ENCODE measurements at regions not wholly inside any gene's neighbourhood (a gene's known extent, or its start where the extent isn't known, plus 50 kb on each side); places are given as distances from the start of the nearest gene placed in this dataset.

DNA sequence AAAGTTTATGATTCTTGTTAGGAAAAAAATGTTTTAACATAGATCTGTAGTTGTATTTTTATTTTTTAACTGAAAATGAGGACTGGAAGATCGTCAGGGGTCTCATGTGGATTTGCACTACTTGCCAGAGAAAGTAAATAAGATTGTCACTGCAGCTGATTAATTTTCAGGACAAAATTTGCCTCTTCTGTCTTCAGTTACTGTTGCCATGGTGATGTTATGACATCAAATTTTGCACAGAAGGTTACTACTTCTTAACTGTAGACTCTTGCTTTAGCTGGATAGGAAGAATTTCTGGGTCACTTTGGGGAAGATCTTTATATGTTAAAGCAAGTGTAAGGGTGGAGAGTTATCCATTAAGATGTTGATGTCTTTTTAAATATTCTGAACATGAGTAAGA is 82.2 kb upstream of the WDR72 start:
- H3K9me3 ChIP-seq, result no peaks in the 10 kb centered on the region
- no peak overlapping the region for H3K4me3 ChIP-seq
- no peaks in the 10 kb centered on the region for H3K27me3 ChIP-seq
- no peak overlapping the region for H3K27ac ChIP-seq
- no peaks in the 10 kb centered on the region for H3K4me1 ChIP-seq (ENCODE audit: insufficient read depth)
- no peak for TF ChIP-seq EP300 (IDR thresholded peaks at IDR 0.05)
- TF ChIP-seq POLR2A (IDR thresholded peaks at IDR 0.05), result no peak
- TF ChIP-seq, protein P1, sequence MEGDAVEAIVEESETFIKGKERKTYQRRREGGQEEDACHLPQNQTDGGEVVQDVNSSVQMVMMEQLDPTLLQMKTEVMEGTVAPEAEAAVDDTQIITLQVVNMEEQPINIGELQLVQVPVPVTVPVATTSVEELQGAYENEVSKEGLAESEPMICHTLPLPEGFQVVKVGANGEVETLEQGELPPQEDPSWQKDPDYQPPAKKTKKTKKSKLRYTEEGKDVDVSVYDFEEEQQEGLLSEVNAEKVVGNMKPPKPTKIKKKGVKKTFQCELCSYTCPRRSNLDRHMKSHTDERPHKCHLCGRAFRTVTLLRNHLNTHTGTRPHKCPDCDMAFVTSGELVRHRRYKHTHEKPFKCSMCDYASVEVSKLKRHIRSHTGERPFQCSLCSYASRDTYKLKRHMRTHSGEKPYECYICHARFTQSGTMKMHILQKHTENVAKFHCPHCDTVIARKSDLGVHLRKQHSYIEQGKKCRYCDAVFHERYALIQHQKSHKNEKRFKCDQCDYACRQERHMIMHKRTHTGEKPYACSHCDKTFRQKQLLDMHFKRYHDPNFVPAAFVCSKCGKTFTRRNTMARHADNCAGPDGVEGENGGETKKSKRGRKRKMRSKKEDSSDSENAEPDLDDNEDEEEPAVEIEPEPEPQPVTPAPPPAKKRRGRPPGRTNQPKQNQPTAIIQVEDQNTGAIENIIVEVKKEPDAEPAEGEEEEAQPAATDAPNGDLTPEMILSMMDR (IDR thresholded peaks at IDR 0.05), result no peak
- DNase-seq, result no peak
- 0 to 8% (median 0%) methylated on average over 1 of the region's 1 CpG for WGBS, 3 donors
- H3K36me3 ChIP-seq, result no peaks in the 10 kb centered on the region
- intact Hi-C loops (cut with DNase I), result no loop called here

DNA sequence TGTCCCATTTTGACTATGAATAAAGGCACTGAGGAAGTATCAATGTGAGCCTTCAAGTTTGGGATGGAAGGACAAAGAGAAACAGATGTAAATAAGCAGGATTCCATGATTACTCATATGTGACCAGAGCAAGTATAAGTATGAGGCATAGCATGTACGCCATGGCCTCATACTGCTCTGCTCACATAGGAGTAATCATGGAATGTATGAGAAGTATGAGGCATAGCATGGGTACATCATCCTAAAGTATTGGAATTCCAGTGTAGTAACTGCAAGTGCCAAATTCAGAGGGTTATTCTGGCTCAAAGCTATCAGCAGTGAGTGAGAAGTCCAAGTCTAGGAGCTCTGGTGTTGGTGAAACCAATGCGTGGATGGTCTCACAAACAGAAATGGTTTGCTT is 81.2 kb upstream of the WDR72 start:
- DNase-seq, result no peak
- WGBS, 3 donors, result 90 to 92% (median 92%) methylated on average over 2 of the region's 2 CpGs
- no peaks in the 10 kb centered on the region for H3K36me3 ChIP-seq
- no peaks in the 10 kb centered on the region for H3K9me3 ChIP-seq
- H3K27ac ChIP-seq, result no peak overlapping the region
- no peak overlapping the region for H3K4me3 ChIP-seq
- no peaks in the 10 kb centered on the region for H3K4me1 ChIP-seq (ENCODE audit: insufficient read depth)
- no peaks in the 10 kb centered on the region for H3K27me3 ChIP-seq
- TF ChIP-seq POLR2A (IDR thresholded peaks at IDR 0.05) (no peak), EP300 (IDR thresholded peaks at IDR 0.05) (no peak)
- TF ChIP-seq, protein P1 (IDR thresholded peaks at IDR 0.05), result no peak
- intact Hi-C loops (cut with DNase I), result no loop called here

DNA sequence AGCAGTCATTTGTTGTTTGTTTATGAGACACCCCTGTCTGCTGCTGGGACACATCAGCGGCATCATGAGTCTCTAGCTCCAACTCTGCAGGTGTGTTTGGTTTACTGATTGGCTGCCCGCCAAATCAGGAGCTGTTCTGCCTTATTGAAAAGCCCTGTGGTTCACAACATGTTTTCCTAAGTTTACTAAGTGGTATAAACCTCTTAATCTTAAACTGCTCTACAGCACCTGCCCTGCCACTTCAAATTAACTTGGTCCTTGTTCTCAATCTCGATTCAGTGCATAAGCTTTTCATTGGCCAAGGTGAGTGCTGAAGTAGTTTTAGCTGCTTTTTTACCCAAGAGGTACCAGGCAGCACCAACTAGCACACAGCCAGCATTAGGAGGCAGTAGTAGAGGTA is 77.8 kb upstream of the WDR72 start:
- Histone ChIP-seq H3K27ac (no peak overlapping the region), H3K27me3 (no peaks in the 10 kb centered on the region), H3K4me3 (no peak overlapping the region), H3K4me1 (ENCODE audit: insufficient read depth) (no peaks in the 10 kb centered on the region), H3K36me3 (no peaks in the 10 kb centered on the region), H3K9me3 (no peaks in the 10 kb centered on the region)
- intact Hi-C loops (cut with DNase I), result no loop called here
- 33 to 53% (median 43%) methylated on average over 3 of the region's 3 CpGs for WGBS, 3 donors
- no peak for DNase-seq
- TF ChIP-seq POLR2A (IDR thresholded peaks at IDR 0.05), result no peak
- no peak for TF ChIP-seq EP300 (IDR thresholded peaks at IDR 0.05)
- TF ChIP-seq, protein P1 (IDR thresholded peaks at IDR 0.05), result no peak

DNA sequence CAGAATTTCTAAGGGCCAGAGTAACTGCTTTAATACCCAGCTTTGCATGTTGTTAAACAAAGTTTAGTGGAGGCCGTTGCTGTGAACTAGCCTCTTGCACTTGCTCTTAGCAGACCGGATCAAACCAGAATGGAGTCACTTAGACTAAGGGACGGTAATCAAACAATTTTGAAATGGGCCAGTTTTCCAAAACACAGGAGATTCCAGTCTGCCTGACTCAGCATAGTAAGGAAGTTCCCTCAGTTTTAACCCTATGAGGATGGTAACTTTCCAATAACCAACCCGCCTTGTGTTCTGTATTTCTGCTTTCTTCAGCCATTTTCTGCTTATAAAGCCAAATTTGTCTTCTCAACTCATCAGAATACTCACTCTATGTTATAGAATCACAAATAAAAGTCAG is 77.2 kb upstream of the WDR72 start:
- intact Hi-C loops (cut with DNase I), result no loop called here
- 22 to 41% (median 25%) methylated on average over 4 of the region's 4 CpGs for WGBS, 3 donors
- H3K27ac ChIP-seq, result no peak overlapping the region
- TF ChIP-seq, protein P1 (IDR thresholded peaks at IDR 0.05), result no peak
- TF ChIP-seq EP300 (IDR thresholded peaks at IDR 0.05), result no peak
- TF ChIP-seq POLR2A (IDR thresholded peaks at IDR 0.05), result no peak
- H3K4me1 ChIP-seq (ENCODE audit: insufficient read depth), result no peaks in the 10 kb centered on the region
- no peak for DNase-seq
- no peaks in the 10 kb centered on the region for H3K9me3 ChIP-seq
- H3K36me3 ChIP-seq, result no peaks in the 10 kb centered on the region
- H3K4me3 ChIP-seq, result no peak overlapping the region
- no peaks in the 10 kb centered on the region for H3K27me3 ChIP-seq

DNA sequence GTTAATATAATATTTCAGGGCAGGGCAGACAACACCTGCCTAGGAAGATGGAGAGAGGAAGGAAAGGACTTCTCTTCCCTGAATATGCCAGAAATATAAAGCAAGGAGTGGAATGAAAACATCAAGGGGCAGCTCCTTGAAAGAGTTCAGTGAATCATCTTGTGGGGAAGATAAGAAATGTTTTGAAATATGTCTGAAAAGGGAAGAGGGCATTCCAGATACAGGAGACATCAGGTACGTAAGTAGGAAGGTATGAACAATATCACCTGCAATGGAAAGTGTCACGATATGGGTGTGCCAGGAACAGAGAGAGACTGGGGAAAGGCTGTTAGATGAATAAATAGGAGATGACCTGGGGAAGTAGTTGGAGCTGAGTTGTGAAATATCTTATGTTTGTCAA is 75.8 kb upstream of the WDR72 start:
- WGBS, 3 donors, result 55 to 69% (median 65%) methylated on average over 2 of the region's 2 CpGs
- no peak for TF ChIP-seq EP300 (IDR thresholded peaks at IDR 0.05)
- TF ChIP-seq POLR2A (IDR thresholded peaks at IDR 0.05), result no peak
- TF ChIP-seq, protein P1 (IDR thresholded peaks at IDR 0.05), result no peak
- no peaks in the 10 kb centered on the region for H3K9me3 ChIP-seq
- intact Hi-C loops (cut with DNase I), result no loop called here
- H3K4me3 ChIP-seq, result no peak overlapping the region
- no peaks in the 10 kb centered on the region for H3K4me1 ChIP-seq (ENCODE audit: insufficient read depth)
- no peak overlapping the region for H3K27ac ChIP-seq
- no peak for DNase-seq
- H3K36me3 ChIP-seq, result no peaks in the 10 kb centered on the region
- no peaks in the 10 kb centered on the region for H3K27me3 ChIP-seq
